GM12878 (cell line): ENCODE measurements at regions not wholly inside any gene's neighbourhood (a gene's known extent, or its start where the extent isn't known, plus 50 kb on each side); places are given as distances from the start of the nearest gene placed in this dataset.

Experiments
- ATF3 ChIP-seq: IDR thresholded peaks from 2 replicates; pipeline ENCODE4 v1.6.1; 2011; ENCODE audit warnings: low read depth, mild to moderate bottlenecking, low read length, moderate library complexity, borderline replicate concordance; ENCODE audit errors: extremely low read depth
- BRCA1 ChIP-seq: IDR thresholded peaks from 2 replicates; pipeline ENCODE4 v1.6.1; 2011; ENCODE audit warnings: low read depth, low read length, improper control_type of control experiment
- CEBPB ChIP-seq, 2 experiments: fragments of 150-350 bp in 1 of 2; IDR thresholded peaks; 2 replicates each; pipeline ENCODE4 v1.6.1; 2012 to 2014; ENCODE audit warnings: low read depth in 2 of 2, low read length in 2 of 2, borderline replicate concordance in 1 of 2, inconsistent platforms in 1 of 2
- ELK1 ChIP-seq: IDR thresholded peaks from 2 replicates; pipeline ENCODE4 v1.6.1; 2012; ENCODE audit warnings: low read depth, low read length, improper control_type of control experiment
- GATAD2B ChIP-seq: fragments of 450-650 bp; conservative IDR thresholded peaks from 2 replicates; pipeline ENCODE4 v1.6.1; 2017; ENCODE audit warnings: low read depth, mild to moderate bottlenecking, moderate library complexity
- HDAC6 ChIP-seq: fragments of 200-600 bp; sonication (generic); IDR thresholded peaks from one replicate; pipeline ENCODE4 v1.8.0; 2017; ENCODE audit warnings: antibody characterized with exemption; ENCODE audit not compliant: unreplicated experiment
- IRF3 ChIP-seq: fragments of 450-650 bp; IDR thresholded peaks from 2 replicates; pipeline ENCODE4 v1.6.1; 2014; ENCODE audit warnings: mild to moderate bottlenecking
- MLLT1 ChIP-seq: fragments of 450-650 bp; IDR thresholded peaks from 2 replicates; pipeline ENCODE4 v1.6.1; 2016; ENCODE audit warnings: mild to moderate bottlenecking
- MXI1 ChIP-seq: fragments of 150-350 bp; IDR thresholded peaks from 2 replicates; pipeline ENCODE4 v1.6.1; 2011; ENCODE audit warnings: low read depth, mild to moderate bottlenecking, inconsistent platforms, low read length, improper control_type of control experiment
- MYC ChIP-seq: IDR thresholded peaks from 2 replicates; pipeline ENCODE4 v1.6.1; 2011; ENCODE audit warnings: mild to moderate bottlenecking, low read length, moderate library complexity, inconsistent platforms; ENCODE audit not compliant: insufficient read depth, insufficient replicate concordance, insufficient read length, severe bottlenecking
- NR2C2 ChIP-seq: IDR thresholded peaks from 2 replicates; pipeline ENCODE4 v1.6.1; 2011; ENCODE audit warnings: borderline replicate concordance, low read depth; ENCODE audit not compliant: control insufficient read depth, insufficient read length
- STAT3 ChIP-seq: IDR thresholded peaks from 2 replicates; pipeline ENCODE4 v1.6.1; 2011; ENCODE audit warnings: low read depth, low read length, improper control_type of control experiment
- ZBED1 ChIP-seq: IDR thresholded peaks from 2 replicates; pipeline ENCODE4 v1.6.1; 2016; ENCODE audit warnings: borderline replicate concordance
- ZBTB33 ChIP-seq: fragments of 450-650 bp; IDR thresholded peaks from 2 replicates; pipeline ENCODE4 v1.6.1; 2017; ENCODE audit warnings: mild to moderate bottlenecking

- TF ChIP-seq MLLT1 = no peak
- TF ChIP-seq BRCA1 = no peak
- no peak for TF ChIP-seq IRF3
- TF ChIP-seq CEBPB (IDR thresholded peaks at IDR 0.05; ENCODE audit: borderline replicate concordance in 1 of 2, low read depth in 2 of 2, low read length in 2 of 2) = no peak
- no peak for TF ChIP-seq GATAD2B
- no peak for TF ChIP-seq STAT3
- TF ChIP-seq NR2C2 = no peak
- TF ChIP-seq ZBED1 = no peak
- TF ChIP-seq MXI1 = no peak
- no peak for TF ChIP-seq MYC
- TF ChIP-seq ATF3 = no peak
- TF ChIP-seq ELK1 = no peak
- no peak for TF ChIP-seq HDAC6
- TF ChIP-seq ZBTB33 = no peak
Measured at GRCh38 chr2:144776766-144777165, 256.8 kb upstream of the ZEB2 start (continued).
